ENCODE measurements at regions not wholly inside any gene's neighbourhood (a gene's known extent, or its start where the extent isn't known, plus 50 kb on each side); places are given as distances from the start of the nearest gene placed in this dataset.
A peak's percentile ranks its signal among the peaks of the same experiment; 100 is the strongest.

- WGBS, 2 experiments (ENCODE audit: extremely low coverage in 1 of 2, insufficient coverage in 1 of 2, insufficient read length in 1 of 2, insufficient replicate concordance in 2 of 2, low coverage in 1 of 2, low lambda C conversion rate in 2 of 2, missing lambda C conversion rate in 1 of 2), result 95% methylated on average over 3 of the region's 3 CpGs; no CpG with 5 or more reads in 1 of the 2 experiments
- Histone ChIP-seq H3K9me3 (ENCODE audit: insufficient read depth in 2 of 2, low read depth in 1 of 2, low read length in 1 of 2) (no peaks in the 10 kb centered on the region; a peak in 1 of 4 replicates), H3K23me2 (ENCODE audit: low read depth, low read length) (no peaks in the 10 kb centered on the region), H4K5ac (ENCODE audit: insufficient read length, low read depth, low read length) (no peak overlapping the region), H3K79me1 (ENCODE audit: low read depth, low read length) (no peaks in the 10 kb centered on the region), H3K79me2 (ENCODE audit: control insufficient read depth in 1 of 2, insufficient read depth in 2 of 2, low read length in 2 of 2) (no peaks in the 10 kb centered on the region), H3K4me2 (ENCODE audit: insufficient read depth in 1 of 2, low read depth in 2 of 2, low read length in 2 of 2) (no peak overlapping the region), H2AK5ac (ENCODE audit: low read depth, low read length) (no peak overlapping the region), H2BK120ac (replicated peaks; ENCODE audit: low read depth, low read length) (no peak overlapping the region), H3K23ac (ENCODE audit: insufficient read length) (no peak overlapping the region), H2BK15ac (ENCODE audit: low read length) (0 out of 2 replicates have a peak overlapping the region, but pooled peaks have one; percentile 37), H3K4me3 (ENCODE audit: extremely low read depth in 1 of 4, insufficient read depth in 2 of 4, low read depth in 3 of 4, low read length in 4 of 4) (no peak overlapping the region), H4K91ac (replicated peaks; ENCODE audit: insufficient read length, low read length) (no peak overlapping the region), H3K36me3 (ENCODE audit: control insufficient read depth in 2 of 4, insufficient read depth in 4 of 4, low read length in 3 of 4) (no peaks in the 10 kb centered on the region), H3K27me3 (replicated peaks in 1 of 4; ENCODE audit: control insufficient read depth in 3 of 4, extremely low read depth in 1 of 4, insufficient read depth in 3 of 4, low read length in 3 of 4) (no peaks in the 10 kb centered on the region), H3K4me1 (replicated peaks in 1 of 4; ENCODE audit: control insufficient read depth in 3 of 4, insufficient read depth in 4 of 4, low read length in 3 of 4) (peaks cover 0 to 3% (median 0%) of the 10 kb centered on the region in 4 experiments; a peak in 1 of 7 replicates), H3K27ac (ENCODE audit: low read depth, low read length) (no peak overlapping the region), H4K20me1 (replicated peaks in 1 of 2; ENCODE audit: control insufficient read depth in 1 of 2, insufficient read depth in 2 of 2, low read length in 2 of 2) (no peaks in the 10 kb centered on the region), H3K56ac (replicated peaks; ENCODE audit: insufficient read length, low read depth, low read length) (no peak overlapping the region), H4K8ac (ENCODE audit: extremely low read depth, insufficient read depth, low read length) (no peak overlapping the region), H3K14ac (ENCODE audit: insufficient read length) (no peak overlapping the region), H3K9ac (replicated peaks in 1 of 4; ENCODE audit: extremely low read depth in 1 of 4, low read depth in 3 of 4, low read length in 3 of 4) (no peak overlapping the region), H2BK20ac (ENCODE audit: low read length) (no peak overlapping the region), H3K18ac (ENCODE audit: extremely low read depth, low read length) (no peak overlapping the region), H2AFZ (ENCODE audit: low read length) (no peak overlapping the region), H3K4ac (replicated peaks; ENCODE audit: insufficient read length, low read depth, low read length) (no peak overlapping the region), H2BK12ac (ENCODE audit: low read depth, low read length) (no peak overlapping the region), H2BK5ac (ENCODE audit: low read depth, low read length) (no peak overlapping the region)
- FAIRE-seq, result no peak
- no peak for DNase-seq (ENCODE audit: low read depth in 1 of 2, low spot score in 2 of 2)
- TF ChIP-seq ZNF274 (IDR thresholded peaks at IDR 0.05; ENCODE audit: borderline replicate concordance, extremely low read depth, low read length), result no peak
- TF ChIP-seq BRCA1 (IDR thresholded peaks at IDR 0.05; ENCODE audit: low read depth, low read length), result no peak
- TF ChIP-seq HDAC2 (IDR thresholded peaks at IDR 0.05; ENCODE audit: borderline replicate concordance in 1 of 2, low read depth in 2 of 2, low read length in 2 of 2), result no peak
- POLR2A ChIA-PET (ENCODE audit: partially characterized antibody), result no interaction called here
- CTCF ChIA-PET (ENCODE audit: partially characterized antibody), result interaction anchor here (0.9 to 5.7 kb wide), 3 partner anchors 75 to 86 kb away, joined by 3 to 40 read pairs (median 4); no protein-coding TSS in a partner anchor
Observed at GRCh38 chr2:195574312-195574711, 82.7 kb upstream of the SLC39A10 start.
